Nephron progenitor cell (in vitro differentiated cells): ENCODE measurements at regions not wholly inside any gene's neighbourhood (a gene's known extent, or its start where the extent isn't known, plus 50 kb on each side); places are given as distances from the start of the nearest gene placed in this dataset.
"Not testable (repeated sequence)": the region's sequence is repeated elsewhere in the genome, so short reads cannot be mapped to it uniquely, and the experiment has no call there.

Experiments used
- DNase-seq: peaks from one replicate; pipeline ENCODE4 v3.0.0; 2021
- H3K27ac Mint-ChIP-seq: 2 replicates; pipeline ENCODE4 v1.8.0; 2021; ENCODE audit warnings: mild to moderate bottlenecking, moderate library complexity, mixed read lengths
- H3K27me3 Mint-ChIP-seq: 2 replicates; pipeline ENCODE4 v1.8.0; 2021; ENCODE audit warnings: mild to moderate bottlenecking, low read depth, mixed read lengths; ENCODE audit not compliant: poor library complexity
- H3K36me3 Mint-ChIP-seq: 2 replicates; pipeline ENCODE4 v1.8.0; 2021; ENCODE audit warnings: low read depth, mixed read lengths
- H3K4me1 Mint-ChIP-seq: 2 replicates; pipeline ENCODE4 v1.8.0; 2021; ENCODE audit warnings: mixed read lengths
- H3K4me3 Mint-ChIP-seq: 2 replicates; pipeline ENCODE4 v1.8.0; 2021; ENCODE audit warnings: mild to moderate bottlenecking, moderate library complexity, mixed read lengths
- H3K9me3 Mint-ChIP-seq: 2 replicates; pipeline ENCODE4 v1.8.0; 2021; ENCODE audit warnings: mild to moderate bottlenecking, moderate library complexity, mixed read lengths
- CTCF ChIP-seq: fragments of 200-600 bp; sonication (generic); IDR thresholded peaks from 2 replicates; pipeline ENCODE4 v1.5.0; 2021; ENCODE audit warnings: antibody characterized with exemption

GRCh38 chr2:220748875-220749479, 823.1 kb downstream of the EPHA4 start:
- Mint-ChIP-seq H3K27ac (no peak overlapping the region), H3K4me3 (no peak overlapping the region), H3K27me3 (peaks cover 2% of the 10 kb centered on the region), H3K36me3 (no peaks in the 10 kb centered on the region), H3K4me1 (peaks cover 20% of the 10 kb centered on the region), H3K9me3 (peaks cover 11% of the 10 kb centered on the region)
- peak; percentile 21 for DNase-seq
- no peak for TF ChIP-seq CTCF

GRCh38 chr2:220753486-220753885, 818.6 kb downstream of the EPHA4 start:
- Mint-ChIP-seq H3K9me3 (peaks cover 11% of the 10 kb centered on the region), H3K27ac (no peak overlapping the region), H3K27me3 (peaks cover 2% of the 10 kb centered on the region), H3K4me3 (no peak overlapping the region), H3K36me3 (no peaks in the 10 kb centered on the region), H3K4me1 (peaks cover 10% of the 10 kb centered on the region)
- TF ChIP-seq CTCF: no peak
- DNase-seq: no peak

- no peak for DNase-seq
- Mint-ChIP-seq H3K36me3 (no peaks in the 10 kb centered on the region), H3K9me3 (peaks cover 2% of the 10 kb centered on the region), H3K4me3 (no peak overlapping the region), H3K27ac (no peak overlapping the region), H3K4me1 (no peaks in the 10 kb centered on the region), H3K27me3 (no peaks in the 10 kb centered on the region)
- no peak for TF ChIP-seq CTCF
Observed at GRCh38 chr2:220756653-220757052, 815.5 kb downstream of the EPHA4 start.

GRCh38 chr2:220758376-220758775, 813.7 kb downstream of the EPHA4 start:
- H3K4me3 Mint-ChIP-seq, H3K27me3 Mint-ChIP-seq, DNase-seq, H3K4me1 Mint-ChIP-seq, H3K36me3 Mint-ChIP-seq, H3K9me3 Mint-ChIP-seq, H3K27ac Mint-ChIP-seq: not testable (repeated sequence)

GRCh38 chr2:220764171-220764570, 807.9 kb downstream of the EPHA4 start:
- DNase-seq: no peak
- no peak overlapping the region for H3K27ac Mint-ChIP-seq
- no peaks in the 10 kb centered on the region for H3K27me3 Mint-ChIP-seq
- no peaks in the 10 kb centered on the region for H3K36me3 Mint-ChIP-seq
- H3K4me3 Mint-ChIP-seq: no peak overlapping the region
- TF ChIP-seq CTCF: no peak
- peaks cover 7% of the 10 kb centered on the region for H3K4me1 Mint-ChIP-seq
- H3K9me3 Mint-ChIP-seq: no peaks in the 10 kb centered on the region

- no peak for DNase-seq
Observed at GRCh38 chr2:220767591-220768255, 804.4 kb downstream of the EPHA4 start.

More at GRCh38 chr2:220767591-220768255, 804.4 kb downstream of the EPHA4 start:
- Mint-ChIP-seq H3K4me1 (peaks cover 7% of the 10 kb centered on the region), H3K4me3 (no peak overlapping the region), H3K27me3 (no peaks in the 10 kb centered on the region), H3K36me3 (no peaks in the 10 kb centered on the region), H3K27ac (no peak overlapping the region), H3K9me3 (no peaks in the 10 kb centered on the region)
- no peak for TF ChIP-seq CTCF
